ENCODE measurements at regions not wholly inside any gene's neighbourhood (a gene's known extent, or its start where the extent isn't known, plus 50 kb on each side); places are given as distances from the start of the nearest gene placed in this dataset.

GRCh38 chr7:42727451-42727850 is 184.4 kb downstream of the C7orf25 start:
- TF ChIP-seq POLR2A (IDR thresholded peaks at IDR 0.05) (no peak), EP300 (IDR thresholded peaks at IDR 0.05; ENCODE audit: low read depth) (no peak), POLR2AphosphoS5 (IDR thresholded peaks at IDR 0.05) (no peak)
- TF ChIP-seq, protein P1, sequence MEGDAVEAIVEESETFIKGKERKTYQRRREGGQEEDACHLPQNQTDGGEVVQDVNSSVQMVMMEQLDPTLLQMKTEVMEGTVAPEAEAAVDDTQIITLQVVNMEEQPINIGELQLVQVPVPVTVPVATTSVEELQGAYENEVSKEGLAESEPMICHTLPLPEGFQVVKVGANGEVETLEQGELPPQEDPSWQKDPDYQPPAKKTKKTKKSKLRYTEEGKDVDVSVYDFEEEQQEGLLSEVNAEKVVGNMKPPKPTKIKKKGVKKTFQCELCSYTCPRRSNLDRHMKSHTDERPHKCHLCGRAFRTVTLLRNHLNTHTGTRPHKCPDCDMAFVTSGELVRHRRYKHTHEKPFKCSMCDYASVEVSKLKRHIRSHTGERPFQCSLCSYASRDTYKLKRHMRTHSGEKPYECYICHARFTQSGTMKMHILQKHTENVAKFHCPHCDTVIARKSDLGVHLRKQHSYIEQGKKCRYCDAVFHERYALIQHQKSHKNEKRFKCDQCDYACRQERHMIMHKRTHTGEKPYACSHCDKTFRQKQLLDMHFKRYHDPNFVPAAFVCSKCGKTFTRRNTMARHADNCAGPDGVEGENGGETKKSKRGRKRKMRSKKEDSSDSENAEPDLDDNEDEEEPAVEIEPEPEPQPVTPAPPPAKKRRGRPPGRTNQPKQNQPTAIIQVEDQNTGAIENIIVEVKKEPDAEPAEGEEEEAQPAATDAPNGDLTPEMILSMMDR (IDR thresholded peaks at IDR 0.05), result no peak

Data from transverse colon (tissue), 4 donors.